Erythroblast (primary cell): ENCODE measurements at regions not wholly inside any gene's neighbourhood (a gene's known extent, or its start where the extent isn't known, plus 50 kb on each side); places are given as distances from the start of the nearest gene placed in this dataset.

Experiments
- GATA1 ChIP-seq: IDR thresholded peaks from 2 replicates; pipeline ENCODE4 v1.6.1; 2011; ENCODE audit warnings: low read depth, mild to moderate bottlenecking, control low read depth, low read length, moderate library complexity
- POLR2A ChIP-seq: IDR thresholded peaks from 2 replicates; pipeline ENCODE4 v1.6.1; 2011; ENCODE audit warnings: mild to moderate bottlenecking, low read length

GRCh38 chr5:17989036-17989435 is 354.8 kb downstream of the TAF11L14 start:
- TF ChIP-seq POLR2A: no peak
- TF ChIP-seq GATA1: no peak
